Suppressor macrophage treated with lipopolysaccharide for 4 hours (primary cell): ENCODE measurements at regions not wholly inside any gene's neighbourhood (a gene's known extent, or its start where the extent isn't known, plus 50 kb on each side); places are given as distances from the start of the nearest gene placed in this dataset.
"Not testable (repeated sequence)": the region's sequence is repeated elsewhere in the genome, so short reads cannot be mapped to it uniquely, and the experiment has no call there.

Experiments
- DNase-seq: peaks from one replicate; pipeline ENCODE4 v3.0.0-alpha.2; 2020

- DNase-seq, result no peak
These were observed 116.2 kb upstream of the PLAAT1 start for GRCh38 chr3:193124861-193125260.

- DNase-seq, result no peak
These were observed 111.4 kb upstream of the PLAAT1 start for GRCh38 chr3:193129607-193130006.

GRCh38 chr3:193130576-193130975 is 110.4 kb upstream of the PLAAT1 start:
- DNase-seq, result no peak

- no peak for DNase-seq
These were observed 108.8 kb upstream of the PLAAT1 start for GRCh38 chr3:193132241-193132640.

GRCh38 chr3:193132964-193133363 is 108.1 kb upstream of the PLAAT1 start:
- DNase-seq, result no peak

- no peak for DNase-seq
These were observed 106.2 kb upstream of the PLAAT1 start for GRCh38 chr3:193134856-193135255.

GRCh38 chr3:193140381-193140780 is 100.6 kb upstream of the PLAAT1 start:
- DNase-seq, result no peak

- no peak for DNase-seq
These were observed 95.8 kb upstream of the PLAAT1 start for GRCh38 chr3:193145248-193145647.

- DNase-seq, result no peak
These were observed 92.1 kb upstream of the PLAAT1 start for GRCh38 chr3:193148688-193149473.

GRCh38 chr3:193149998-193150397 is 91.0 kb upstream of the PLAAT1 start:
- no peak for DNase-seq

GRCh38 chr3:193155044-193155781 is 85.8 kb upstream of the PLAAT1 start:
- DNase-seq, result not testable (repeated sequence)

GRCh38 chr3:193157051-193157450 is 84.0 kb upstream of the PLAAT1 start:
- DNase-seq, result no peak

GRCh38 chr3:193165431-193166120 is 75.4 kb upstream of the PLAAT1 start:
- DNase-seq, result no peak

GRCh38 chr3:193168931-193169330 is 72.1 kb upstream of the PLAAT1 start:
- DNase-seq, result no peak

GRCh38 chr3:193174140-193174539 is 66.9 kb upstream of the PLAAT1 start:
- DNase-seq, result no peak

GRCh38 chr3:193179332-193180012 is 61.5 kb upstream of the PLAAT1 start:
- not testable (repeated sequence) for DNase-seq

- no peak for DNase-seq
These were observed 53.8 kb upstream of the PLAAT1 start for GRCh38 chr3:193187070-193187722.

- peak; percentile 16 for DNase-seq
These were observed 50.8 kb upstream of the PLAAT1 start for GRCh38 chr3:193190146-193190786.
